Esophagus squamous epithelium (tissue), 5 donors: ENCODE measurements at regions not wholly inside any gene's neighbourhood (a gene's known extent, or its start where the extent isn't known, plus 50 kb on each side); places are given as distances from the start of the nearest gene placed in this dataset.

Experiments used
- DNase-seq: peaks from one replicate; lab custom pipeline; 2025; lab: John Stamatoyannopoulos, UW
- H3K27ac ChIP-seq, 4 donors: fragments of 200-600 bp; sonication (generic); one replicate each; pipeline ENCODE4 v1.5.1; 2016 to 2019; ENCODE audit warnings: mild to moderate bottlenecking in 1 of 4
- H3K27me3 ChIP-seq, 4 donors: fragments of 200-600 bp; sonication (generic); 1 replicate in 3 of 4; 2 replicates in 1 of 4; pipeline versions ENCODE4 v1.5.1 to v1.6.0; 2017 to 2021; ENCODE audit warnings: antibody characterized with exemption in 1 of 4
- H3K36me3 ChIP-seq, 3 donors: fragments of 200-600 bp; sonication (generic); one replicate each; pipeline ENCODE4 v1.5.1; 2016 to 2019
- H3K4me1 ChIP-seq, 3 donors: fragments of 200-600 bp; sonication (generic); one replicate each; pipeline ENCODE4 v1.5.1; 2017 to 2019
- H3K4me3 ChIP-seq, 4 donors: fragments of 200-600 bp; sonication (generic); 1 replicate in 3 of 4; 2 replicates in 1 of 4; pipeline ENCODE4 v1.5.1; 2016 to 2019; ENCODE audit warnings: mild to moderate bottlenecking in 2 of 4, moderate library complexity in 1 of 4
- H3K9me3 ChIP-seq, 3 donors: fragments of 200-600 bp; sonication (generic); one replicate each; pipeline ENCODE4 v1.5.1; 2016 to 2019
- POLR2A ChIP-seq, 4 donors: fragments of 450-650 bp; IDR thresholded peaks; one replicate each; pipeline ENCODE4 v1.6.1; 2017; ENCODE audit warnings: antibody characterized with exemption in 4 of 4, mild to moderate bottlenecking in 4 of 4, moderate library complexity in 3 of 4
- WGBS, 2 donors: methylation state at CpG; one replicate each; pipeline ENCODE4 v1.1.5; 2018; 5-methylcytosine and 5-hydroxymethylcytosine counted together
- intact Hi-C: fragments of 100-400 bp; cut with DNase I; formaldehyde crosslinking; loops from one replicate; pipeline ENCODE4 v1.15.0; 2022
- TF ChIP-seq, protein P1 (sequence below), 6 experiments: fragments of 450-650 bp in 4 of 6; fragments of 200-600 bp in 2 of 6; sonication (generic) in 2 of 6; IDR thresholded peaks; one replicate each; pipeline ENCODE4 v1.5.1; 2016 to 2019; ENCODE audit warnings: antibody characterized with exemption in 6 of 6, mild to moderate bottlenecking in 4 of 6, moderate library complexity in 4 of 6
- donor health status: DM: yes; HTN: yes; CAD: no.

DNA sequence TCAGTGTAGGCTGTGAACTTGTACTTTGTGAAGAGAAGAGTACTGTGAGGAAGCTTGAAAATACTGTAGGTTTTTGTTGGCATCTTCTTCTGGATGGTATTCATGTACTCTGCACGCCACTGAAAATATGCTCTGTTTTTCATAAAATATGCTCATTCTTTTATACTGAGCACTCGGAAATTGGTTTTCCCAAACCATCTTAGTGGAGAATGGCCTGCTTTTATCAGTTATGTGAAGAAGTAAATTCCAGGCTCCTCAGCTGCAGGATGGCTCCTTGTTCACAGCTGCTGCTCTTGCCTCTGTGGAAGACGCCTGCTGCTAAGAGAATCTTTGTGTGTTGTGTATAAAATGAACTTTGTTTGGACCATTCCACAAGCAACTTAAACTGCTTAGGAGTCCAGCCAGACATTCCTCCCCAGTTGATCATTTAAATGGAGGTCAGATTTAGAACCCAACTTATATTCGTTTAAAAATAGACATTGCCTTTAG is 443.5 kb upstream of the RGS6 start:
- Histone ChIP-seq H3K9me3 (no peaks in the 10 kb centered on the region), H3K4me1 (no peaks in the 10 kb centered on the region), H3K27me3 (no peaks in the 10 kb centered on the region), H3K4me3 (no peak overlapping the region), H3K27ac (no peak overlapping the region), H3K36me3 (no peaks in the 10 kb centered on the region)
- 69 to 76% methylated on average over 4 of the region's 4 CpGs for WGBS, 2 donors
- TF ChIP-seq, protein P1, sequence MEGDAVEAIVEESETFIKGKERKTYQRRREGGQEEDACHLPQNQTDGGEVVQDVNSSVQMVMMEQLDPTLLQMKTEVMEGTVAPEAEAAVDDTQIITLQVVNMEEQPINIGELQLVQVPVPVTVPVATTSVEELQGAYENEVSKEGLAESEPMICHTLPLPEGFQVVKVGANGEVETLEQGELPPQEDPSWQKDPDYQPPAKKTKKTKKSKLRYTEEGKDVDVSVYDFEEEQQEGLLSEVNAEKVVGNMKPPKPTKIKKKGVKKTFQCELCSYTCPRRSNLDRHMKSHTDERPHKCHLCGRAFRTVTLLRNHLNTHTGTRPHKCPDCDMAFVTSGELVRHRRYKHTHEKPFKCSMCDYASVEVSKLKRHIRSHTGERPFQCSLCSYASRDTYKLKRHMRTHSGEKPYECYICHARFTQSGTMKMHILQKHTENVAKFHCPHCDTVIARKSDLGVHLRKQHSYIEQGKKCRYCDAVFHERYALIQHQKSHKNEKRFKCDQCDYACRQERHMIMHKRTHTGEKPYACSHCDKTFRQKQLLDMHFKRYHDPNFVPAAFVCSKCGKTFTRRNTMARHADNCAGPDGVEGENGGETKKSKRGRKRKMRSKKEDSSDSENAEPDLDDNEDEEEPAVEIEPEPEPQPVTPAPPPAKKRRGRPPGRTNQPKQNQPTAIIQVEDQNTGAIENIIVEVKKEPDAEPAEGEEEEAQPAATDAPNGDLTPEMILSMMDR (IDR thresholded peaks at IDR 0.05), result no peak
- TF ChIP-seq POLR2A (IDR thresholded peaks at IDR 0.05), result no peak
- intact Hi-C loops, result no loop called here
- no peak for DNase-seq

DNA sequence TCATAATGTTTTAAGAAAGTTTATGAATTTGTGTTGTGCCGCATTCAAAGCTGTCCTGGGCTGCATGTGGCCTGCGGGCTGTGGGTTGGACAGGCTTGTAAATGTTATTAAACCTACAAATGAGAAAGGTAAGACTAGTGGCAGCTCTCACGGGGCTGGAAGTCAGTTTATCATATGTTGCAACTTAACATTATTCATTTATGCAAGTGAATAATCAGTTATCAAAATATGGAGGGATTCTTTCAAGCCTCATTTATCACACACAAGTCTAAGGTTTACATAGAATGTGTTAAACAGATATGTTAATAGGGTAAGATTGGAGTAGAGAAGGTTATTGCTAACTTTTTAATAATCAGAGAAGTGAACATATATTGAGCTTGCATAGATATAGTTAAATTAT is 442.5 kb upstream of the RGS6 start:
- no peak for DNase-seq
- intact Hi-C loops, result no loop called here
- H3K36me3 ChIP-seq, result no peaks in the 10 kb centered on the region
- no peaks in the 10 kb centered on the region for H3K4me1 ChIP-seq
- H3K4me3 ChIP-seq, result no peak overlapping the region
- no peaks in the 10 kb centered on the region for H3K27me3 ChIP-seq
- H3K9me3 ChIP-seq, result no peaks in the 10 kb centered on the region
- TF ChIP-seq, protein P1 (IDR thresholded peaks at IDR 0.05), result no peak
- TF ChIP-seq POLR2A (IDR thresholded peaks at IDR 0.05), result no peak
- no peak overlapping the region for H3K27ac ChIP-seq
- WGBS, 2 donors, result 91 to 92% methylated on average over 3 of the region's 3 CpGs

DNA sequence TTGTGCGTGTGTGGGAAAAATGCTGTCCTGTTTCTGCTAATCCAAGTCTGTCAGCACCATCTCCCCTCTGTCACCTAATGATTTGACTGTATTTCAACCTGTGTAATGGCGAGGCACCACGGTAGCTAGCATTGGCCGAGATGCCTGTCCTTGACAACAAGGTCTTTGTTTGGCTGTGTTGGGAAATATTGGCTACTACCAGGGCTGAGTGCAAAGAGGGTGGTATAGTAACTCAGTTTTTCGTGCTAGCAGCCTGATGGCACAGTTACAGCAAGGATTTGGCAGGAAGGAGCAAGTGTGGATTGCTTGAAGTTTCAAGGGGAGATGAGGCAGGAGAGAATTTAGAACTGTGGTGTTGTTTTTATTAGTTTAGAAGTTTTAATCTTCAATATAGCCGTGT is 440.3 kb upstream of the RGS6 start:
- H3K4me1 ChIP-seq, result no peaks in the 10 kb centered on the region
- TF ChIP-seq, protein P1 (IDR thresholded peaks at IDR 0.05), result no peak
- TF ChIP-seq POLR2A (IDR thresholded peaks at IDR 0.05), result no peak
- WGBS, 2 donors, result 68 to 88% methylated on average over 6 of the region's 6 CpGs
- DNase-seq, result no peak
- intact Hi-C loops, result no loop called here
- H3K27ac ChIP-seq, result peak overlapping the region in 1 of 4 donors; percentile 0
- H3K27me3 ChIP-seq, result no peaks in the 10 kb centered on the region
- H3K9me3 ChIP-seq, result no peaks in the 10 kb centered on the region
- no peak overlapping the region for H3K4me3 ChIP-seq
- H3K36me3 ChIP-seq, result no peaks in the 10 kb centered on the region

DNA sequence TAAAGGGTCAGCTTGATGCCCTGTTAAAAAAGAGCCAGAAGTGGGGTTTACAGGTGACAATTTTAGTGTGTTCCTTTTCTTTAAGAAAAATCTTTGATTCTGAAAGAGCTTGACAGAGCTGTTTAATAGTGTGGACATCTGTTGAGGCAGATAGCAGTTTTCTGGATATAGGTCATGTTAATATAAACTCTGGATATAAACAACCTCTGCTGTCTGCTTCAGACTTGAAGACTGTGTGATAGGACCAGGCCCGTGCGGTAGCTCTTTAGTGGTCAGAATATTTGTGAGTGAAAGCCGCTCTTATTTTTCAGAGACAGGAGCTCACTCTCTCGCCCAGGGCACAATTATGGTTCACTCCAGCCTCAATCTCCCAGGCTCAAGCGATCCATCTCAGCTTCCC is 439.9 kb upstream of the RGS6 start:
- intact Hi-C loops, result no loop called here
- TF ChIP-seq, protein P1 (IDR thresholded peaks at IDR 0.05), result no peak
- TF ChIP-seq POLR2A (IDR thresholded peaks at IDR 0.05), result no peak
- Histone ChIP-seq H3K27me3 (no peaks in the 10 kb centered on the region), H3K9me3 (no peaks in the 10 kb centered on the region), H3K36me3 (no peaks in the 10 kb centered on the region), H3K4me1 (peaks cover 0 to 3% (median 2%) of the 10 kb centered on the region in 3 donors), H3K4me3 (no peak overlapping the region), H3K27ac (peak overlapping the region in 1 of 4 donors; percentile 0)
- DNase-seq, result no peak
- 81 to 85% methylated on average over 5 of the region's 5 CpGs for WGBS, 2 donors

DNA sequence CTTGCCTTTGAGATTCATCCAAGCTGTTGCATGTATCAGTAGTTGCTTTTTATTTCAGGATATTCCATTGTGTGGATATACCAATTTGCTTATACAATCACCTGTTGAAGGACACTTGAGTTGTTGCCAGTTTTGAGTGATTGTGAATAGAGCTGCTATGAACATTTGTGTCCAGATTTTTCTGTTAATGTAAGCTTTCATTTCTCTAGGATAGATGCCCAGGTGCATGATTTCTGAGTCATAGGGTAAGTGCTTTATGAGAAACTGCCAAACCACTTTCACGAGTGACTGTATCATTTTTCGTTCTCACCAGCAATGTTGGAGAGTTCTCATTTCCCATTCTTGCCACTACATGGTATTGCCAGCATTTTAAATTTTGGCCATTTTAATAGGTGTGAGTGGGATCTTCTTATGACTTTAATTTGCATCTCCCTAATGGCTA is 434.6 kb upstream of the RGS6 start:
- Histone ChIP-seq H3K4me3 (no peak overlapping the region), H3K4me1 (peaks cover 0 to 19% (median 8%) of the 10 kb centered on the region in 3 donors), H3K9me3 (no peaks in the 10 kb centered on the region), H3K36me3 (no peaks in the 10 kb centered on the region), H3K27me3 (no peaks in the 10 kb centered on the region), H3K27ac (no peak overlapping the region)
- intact Hi-C loops, result no loop called here
- no peak for DNase-seq
- 17 to 26% methylated on average over 2 of the region's 2 CpGs for WGBS, 2 donors
- TF ChIP-seq, protein P1 (IDR thresholded peaks at IDR 0.05), result no peak
- no peak for TF ChIP-seq POLR2A (IDR thresholded peaks at IDR 0.05)
